ENCODE measurements at regions not wholly inside any gene's neighbourhood (a gene's known extent, or its start where the extent isn't known, plus 50 kb on each side); places are given as distances from the start of the nearest gene placed in this dataset.

DNA sequence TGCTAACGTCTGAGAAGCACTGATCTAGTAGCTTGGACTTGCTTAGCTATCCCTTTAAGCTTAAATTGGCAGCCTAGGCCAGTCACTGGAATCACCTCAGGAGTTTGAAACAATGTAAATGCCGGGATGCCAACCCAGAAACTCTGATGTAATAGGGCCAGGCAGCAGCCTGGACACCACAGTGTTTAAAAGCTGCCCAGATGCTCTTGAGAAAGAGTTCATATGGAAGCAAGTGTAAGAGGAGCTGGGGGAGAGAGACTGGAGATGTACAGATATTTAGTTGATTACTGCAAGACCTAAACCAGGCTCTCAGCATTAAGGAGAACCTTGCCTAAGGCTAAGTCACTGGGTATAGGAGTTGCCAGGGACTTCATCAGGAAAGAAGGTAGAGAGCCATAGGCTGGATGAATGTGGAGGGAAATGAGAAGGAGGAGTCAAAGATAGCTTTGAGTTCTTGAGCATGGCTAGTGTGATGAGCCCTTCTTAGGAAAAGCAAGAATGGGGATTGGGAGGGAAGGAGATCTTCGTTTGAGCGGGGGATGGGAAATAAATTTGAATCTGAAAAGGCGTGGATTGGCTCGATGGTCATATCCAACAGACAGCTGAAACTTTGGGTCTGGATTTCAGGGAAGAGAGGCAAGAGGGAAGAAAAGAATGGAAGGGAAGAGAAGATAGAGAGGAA is 392.9 kb upstream of the WWC1 start:
- no peak for DNase-seq (ENCODE audit: low spot score)

DNA sequence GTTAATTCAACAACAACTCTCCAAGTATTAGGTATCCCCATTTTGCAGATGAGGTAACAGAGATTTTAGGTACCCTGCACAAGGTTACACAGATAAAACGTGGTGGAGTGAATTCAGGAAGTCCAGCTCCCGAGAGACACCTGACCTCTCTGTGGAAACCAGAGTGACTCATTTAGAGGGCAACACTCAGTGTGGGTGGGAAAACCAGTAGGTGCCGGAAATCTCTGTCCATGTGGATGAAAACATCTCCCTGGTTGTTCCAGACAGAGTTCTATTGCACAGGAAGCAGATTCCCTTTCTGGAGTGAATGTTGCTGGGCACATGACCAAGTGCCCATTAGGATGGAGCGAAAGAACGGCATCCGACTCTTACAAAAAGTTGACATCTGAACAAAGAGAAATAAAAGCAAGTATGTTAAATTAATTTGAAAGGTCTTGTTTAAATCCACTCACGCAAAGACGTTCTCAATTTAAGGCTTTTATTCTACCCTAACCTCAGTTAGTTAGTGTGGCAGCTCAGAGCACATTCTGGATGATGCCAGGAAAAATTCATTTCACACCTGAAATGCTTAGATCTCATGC is 391.9 kb upstream of the WWC1 start:
- no peak for DNase-seq (ENCODE audit: low spot score)

DNA sequence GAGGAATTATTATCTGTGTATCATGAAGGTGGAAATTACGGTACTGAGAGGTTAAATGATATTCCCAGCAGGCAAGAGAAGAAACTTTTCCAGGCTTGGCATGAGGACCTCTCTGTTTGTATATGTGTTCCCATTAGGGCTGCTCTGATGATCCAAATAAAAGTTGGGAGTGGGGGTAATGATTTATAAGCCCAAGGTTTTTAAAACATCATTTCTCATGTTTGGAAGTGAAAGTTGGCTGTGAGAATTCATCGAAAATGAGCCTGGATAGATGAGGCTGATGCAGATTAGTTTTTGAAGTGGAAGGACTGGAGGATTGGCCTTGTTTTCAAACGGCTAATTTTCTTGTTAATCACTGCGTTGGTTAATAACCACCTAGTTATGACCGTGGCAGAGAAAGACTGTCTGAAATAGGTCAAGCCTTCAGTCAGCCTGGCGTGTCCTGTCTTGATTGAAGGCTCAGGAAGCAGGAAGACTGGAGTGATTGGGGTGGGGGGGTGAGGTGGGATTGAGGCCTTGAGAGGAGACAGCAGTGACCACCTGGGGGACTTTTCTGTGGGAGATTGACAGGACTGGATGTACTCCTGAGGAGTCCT is 391.0 kb upstream of the WWC1 start:
- DNase-seq (ENCODE audit: low spot score), result no peak

- DNase-seq (ENCODE audit: low spot score), result no peak
Measured at GRCh38 chr5:167902298-167902697, 389.1 kb upstream of the WWC1 start.

DNA sequence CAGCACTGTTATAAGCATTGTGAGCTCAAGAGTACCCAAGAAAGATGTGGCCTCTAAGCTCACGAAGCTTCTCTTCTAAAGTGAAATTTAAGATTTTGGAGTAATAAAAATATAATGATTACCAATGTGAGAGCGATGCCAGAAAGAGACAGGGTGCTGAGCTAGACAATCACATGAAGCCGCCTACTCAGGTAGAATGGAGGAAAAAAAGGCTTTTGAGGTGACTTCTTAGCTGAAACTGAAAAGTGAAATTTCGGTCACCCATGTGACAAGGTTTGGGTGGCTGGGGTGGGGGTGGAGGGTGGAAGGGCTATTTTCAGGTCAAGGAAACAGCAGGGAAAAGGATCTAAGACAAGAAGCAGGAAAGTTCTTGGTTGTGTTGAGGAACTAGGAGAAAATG is 388.2 kb upstream of the WWC1 start:
- DNase-seq (ENCODE audit: low spot score), result no peak

GRCh38 chr5:167903659-167904058 is 387.8 kb upstream of the WWC1 start:
- DNase-seq (ENCODE audit: low spot score), result no peak

DNA sequence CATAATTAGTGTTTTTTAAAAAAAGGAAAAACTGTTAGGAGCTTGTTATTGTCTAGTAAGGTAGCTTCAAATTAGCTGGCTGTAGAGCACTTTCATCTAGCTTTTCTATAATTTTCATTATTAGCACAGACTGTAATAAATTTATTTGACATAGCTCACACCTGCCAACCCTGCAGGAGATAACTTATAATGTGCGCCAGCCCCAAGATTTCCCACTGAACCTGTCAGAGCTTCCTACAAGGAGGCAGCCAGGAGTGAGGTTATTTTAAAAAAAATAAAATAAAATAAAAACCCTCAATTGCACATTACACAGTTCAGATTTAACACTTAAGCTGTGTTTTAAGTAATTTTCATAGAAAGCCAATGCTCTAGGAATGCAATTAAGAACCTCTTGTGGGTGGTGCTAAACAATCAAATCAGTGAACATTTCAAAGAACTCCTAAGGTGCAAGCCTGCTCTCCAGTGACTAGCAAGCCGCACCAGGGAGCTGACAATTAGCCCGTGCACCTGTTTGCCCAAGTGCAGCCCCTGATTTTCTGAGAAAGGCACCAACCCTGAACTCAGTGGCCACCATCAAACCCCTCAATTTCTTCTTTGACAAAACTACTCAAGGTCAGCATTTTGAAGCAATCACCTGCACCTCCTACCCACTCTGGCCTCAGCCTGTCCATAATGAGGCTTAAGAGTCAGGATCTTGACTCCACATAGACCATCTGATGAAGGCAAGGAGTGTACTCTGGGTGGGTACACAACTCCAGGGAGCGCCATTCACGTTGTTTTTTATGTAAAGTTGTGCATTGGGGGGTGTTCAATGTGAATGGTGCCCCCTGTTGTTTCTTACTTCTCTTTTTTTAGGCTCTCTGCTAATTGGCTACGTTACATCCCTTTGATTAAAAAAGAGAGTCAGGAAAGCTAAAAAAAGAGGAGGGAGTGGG is 385.3 kb upstream of the WWC1 start:
- DNase-seq (ENCODE audit: low spot score), result no peak

GRCh38 chr5:167908606-167909005 is 382.8 kb upstream of the WWC1 start:
- no peak for DNase-seq (ENCODE audit: low spot score)

GRCh38 chr5:167912941-167913665 is 378.3 kb upstream of the WWC1 start:
- DNase-seq (ENCODE audit: low spot score), result no peak

DNA sequence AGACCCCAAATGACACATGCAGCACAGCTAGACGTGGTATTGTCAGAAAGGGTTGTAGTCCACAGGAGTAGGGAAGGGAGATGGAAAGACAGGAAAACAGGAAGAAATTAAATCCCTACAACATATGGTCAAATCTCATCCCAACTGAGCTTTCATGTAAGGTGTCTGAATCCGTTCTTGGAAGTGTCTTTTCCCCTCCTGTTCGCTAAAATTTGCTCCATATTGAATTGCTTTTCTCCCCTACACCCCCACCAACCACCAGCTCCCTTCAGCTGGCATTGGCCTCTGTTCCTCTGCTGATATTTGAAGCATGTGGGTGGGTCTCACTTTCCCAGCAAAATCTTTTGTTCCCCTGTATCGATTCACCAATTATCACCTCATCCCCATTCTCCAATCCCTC is 376.2 kb upstream of the WWC1 start:
- no peak for DNase-seq (ENCODE audit: low spot score)

DNA sequence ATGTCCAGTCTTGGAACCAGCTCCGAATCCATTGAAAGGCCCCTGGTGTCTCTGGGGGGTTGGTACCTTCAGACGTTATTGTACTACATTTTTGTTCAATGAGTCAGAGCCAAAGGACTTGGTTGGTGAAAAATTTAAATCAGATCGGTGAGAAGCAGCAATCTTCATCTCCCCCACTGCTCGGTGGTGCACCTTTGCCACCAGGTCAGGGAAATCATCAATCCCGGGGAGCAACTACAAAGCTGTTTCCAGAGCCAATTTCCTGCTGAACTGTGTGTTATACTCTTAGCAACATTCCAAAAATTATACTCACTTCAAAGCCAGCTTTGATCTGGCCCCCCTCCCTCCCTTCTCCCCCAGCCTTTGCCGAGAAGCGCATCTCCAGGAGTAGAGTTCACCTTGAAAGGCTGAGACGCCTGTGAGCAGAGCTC is 375.2 kb upstream of the WWC1 start:
- DNase-seq (ENCODE audit: low spot score), result no peak

GRCh38 chr5:167916706-167917105 is 374.7 kb upstream of the WWC1 start:
- no peak for DNase-seq (ENCODE audit: low spot score)

DNA sequence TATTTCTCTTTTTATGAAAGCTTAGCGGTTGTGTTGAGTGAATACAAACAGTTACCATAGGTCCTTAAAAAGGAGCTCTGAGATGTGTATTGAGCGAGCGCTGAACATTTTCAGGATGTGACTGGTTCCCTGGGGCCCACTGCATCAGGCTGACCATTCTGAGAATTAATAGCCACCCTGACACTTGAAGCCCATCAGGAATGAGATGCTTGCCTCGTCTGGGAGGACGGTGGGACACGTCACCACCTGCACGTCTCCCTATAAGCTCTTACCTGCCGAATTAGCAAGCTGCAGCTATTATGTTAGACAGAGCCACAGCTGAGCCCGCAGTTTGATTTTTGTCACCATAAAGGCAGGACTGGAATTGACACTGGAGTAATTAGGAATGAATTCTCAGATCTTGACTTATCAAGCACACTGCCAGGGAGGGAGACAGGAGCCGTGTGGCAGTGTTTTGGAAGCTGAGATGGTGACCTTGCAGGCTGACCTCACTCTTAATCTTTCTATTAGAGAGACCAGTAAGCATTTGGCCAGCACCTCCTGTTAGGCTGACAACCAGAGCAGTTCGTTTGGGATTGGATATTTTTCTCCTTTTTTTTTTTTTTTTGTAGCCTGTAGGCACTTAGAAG is 373.1 kb upstream of the WWC1 start:
- DNase-seq (ENCODE audit: low spot score), result no peak

DNA sequence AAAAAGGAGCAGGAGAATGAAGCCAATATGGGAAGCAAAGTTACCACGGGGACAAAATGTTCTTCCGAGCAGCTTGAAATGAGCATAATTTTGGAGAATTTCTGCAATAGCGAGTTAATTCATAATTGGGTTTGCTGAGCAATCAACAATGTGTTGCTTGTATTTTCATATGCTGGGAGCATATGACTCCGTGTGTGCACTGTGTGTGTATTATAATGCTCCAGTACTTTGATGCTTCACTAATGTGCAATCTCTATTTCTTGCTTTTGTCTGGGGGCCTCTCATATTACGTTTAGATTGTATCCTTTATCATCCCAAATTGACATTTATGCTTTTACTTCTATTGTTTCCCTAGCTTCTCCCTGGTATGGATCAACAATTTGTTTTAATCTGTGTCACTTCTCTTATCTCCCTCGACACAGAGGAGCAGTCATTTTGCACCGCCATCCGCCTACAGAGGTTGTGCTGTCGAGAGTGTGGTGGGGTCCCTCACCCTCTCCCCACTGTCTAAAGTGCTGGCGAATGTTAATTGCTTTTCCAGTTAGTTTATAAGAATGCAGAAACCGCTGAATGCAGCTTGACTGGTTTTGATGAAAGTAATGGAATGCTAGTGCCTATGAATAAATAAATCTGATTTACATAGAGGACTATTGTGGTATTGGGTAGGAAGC is 372.5 kb upstream of the WWC1 start:
- no peak for DNase-seq (ENCODE audit: low spot score)

- DNase-seq (ENCODE audit: low spot score), result no peak
Measured at GRCh38 chr5:167920589-167920988, 370.9 kb upstream of the WWC1 start.

GRCh38 chr5:167921796-167922195 is 369.6 kb upstream of the WWC1 start:
- DNase-seq (ENCODE audit: low spot score), result no peak

- DNase-seq (ENCODE audit: low spot score), result no peak
Measured at GRCh38 chr5:167923396-167923795, 368.0 kb upstream of the WWC1 start.

DNA sequence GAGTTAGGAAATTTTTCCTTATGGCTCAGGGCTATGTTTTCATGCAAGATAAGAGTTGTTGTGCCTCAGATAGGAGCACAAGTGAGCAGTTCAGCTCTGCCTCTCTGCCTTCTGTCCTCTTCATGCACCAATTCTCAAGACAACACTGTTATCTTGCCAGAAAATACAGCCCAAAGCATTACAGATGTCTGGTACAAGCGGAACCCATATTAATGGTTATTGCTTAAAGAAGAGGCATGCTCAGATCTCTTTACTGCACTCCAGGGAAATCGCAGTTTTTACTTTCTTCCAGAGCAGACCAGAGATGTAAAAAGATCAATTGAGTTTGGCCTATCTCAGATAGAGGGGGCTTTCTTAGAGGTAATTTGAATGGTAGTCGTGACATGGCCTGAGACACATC is 361.6 kb upstream of the WWC1 start:
- no peak for DNase-seq (ENCODE audit: low spot score)

- DNase-seq (ENCODE audit: low spot score), result no peak
Measured at GRCh38 chr5:167934551-167934971, 356.9 kb upstream of the WWC1 start.

DNA sequence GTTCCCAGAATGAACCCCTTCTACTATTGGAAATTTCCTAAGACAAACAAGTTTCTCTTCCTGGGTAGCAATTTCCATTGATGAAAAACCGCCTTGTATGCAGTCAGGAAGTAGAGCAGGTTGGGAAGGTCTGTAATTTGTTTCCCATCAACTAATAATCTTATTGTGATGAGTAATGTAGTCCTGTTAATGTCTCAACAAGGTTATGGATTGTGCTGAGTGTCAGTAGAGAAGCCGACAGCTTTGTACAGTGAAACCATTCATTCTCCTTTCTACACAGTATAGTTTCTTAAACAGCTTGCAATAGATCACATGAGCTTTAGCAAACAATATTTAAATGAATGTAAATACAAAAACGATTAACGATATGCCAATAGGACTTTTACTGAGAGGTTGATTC is 355.4 kb upstream of the WWC1 start:
- DNase-seq (ENCODE audit: low spot score), result no peak
